Activated CD8-positive, alpha-beta T cell treated with anti-CD3 and anti-CD28 coated beads for 36 hours (primary cell): ENCODE measurements at regions not wholly inside any gene's neighbourhood (a gene's known extent, or its start where the extent isn't known, plus 50 kb on each side); places are given as distances from the start of the nearest gene placed in this dataset.

ENCODE experiments used
- ATAC-seq: fragments of 200-7000 bp; cut with Tn5 transposase; one replicate; pipeline ENCODE4 v1.10.0; 2021; ENCODE audit warnings: mild to moderate bottlenecking, moderate library complexity
- CTCF ChIA-PET: fragments of 350-600 bp; sonication (Branson Sonifier 250); formaldehyde crosslinking; loops from one replicate; lab custom pipeline; 2021; ENCODE audit warnings: antibody characterized with exemption; lab: Charles Lee
- POLR2A ChIA-PET: fragments of 350-600 bp; sonication (Branson Sonifier 250); formaldehyde crosslinking; loops from one replicate; lab custom pipeline; 2021; ENCODE audit warnings: antibody characterized with exemption; lab: Charles Lee
- DNase-seq: peaks from one replicate; pipeline ENCODE4 v3.0.0-alpha.2; 2020
- H3K27ac Mint-ChIP-seq: one replicate; pipeline ENCODE4 v1.8.0; 2021; ENCODE audit warnings: mild to moderate bottlenecking, mixed read lengths
- H3K27me3 Mint-ChIP-seq: one replicate; pipeline ENCODE4 v1.8.0; 2021; ENCODE audit warnings: mixed read lengths
- H3K36me3 Mint-ChIP-seq: one replicate; pipeline ENCODE4 v1.8.0; 2021; ENCODE audit warnings: low read depth, mixed read lengths
- H3K4me1 Mint-ChIP-seq: one replicate; pipeline ENCODE4 v1.8.0; 2021; ENCODE audit warnings: low read depth, mixed read lengths
- H3K4me3 Mint-ChIP-seq: one replicate; pipeline ENCODE4 v1.8.0; 2021; ENCODE audit warnings: mild to moderate bottlenecking, moderate library complexity, mixed read lengths
- H3K9me3 Mint-ChIP-seq: one replicate; pipeline ENCODE4 v1.8.0; 2021; ENCODE audit warnings: mixed read lengths
- CTCF ChIP-seq: fragments of 200-600 bp; IDR thresholded peaks from one replicate; pipeline ENCODE4 v1.8.0; 2022; ENCODE audit warnings: antibody characterized with exemption, mild to moderate bottlenecking
- intact Hi-C: fragments of 100-400 bp; cut with micrococcal nuclease; formaldehyde crosslinking; loops from one replicate; pipeline ENCODE4 v1.10.0; 2022

DNA sequence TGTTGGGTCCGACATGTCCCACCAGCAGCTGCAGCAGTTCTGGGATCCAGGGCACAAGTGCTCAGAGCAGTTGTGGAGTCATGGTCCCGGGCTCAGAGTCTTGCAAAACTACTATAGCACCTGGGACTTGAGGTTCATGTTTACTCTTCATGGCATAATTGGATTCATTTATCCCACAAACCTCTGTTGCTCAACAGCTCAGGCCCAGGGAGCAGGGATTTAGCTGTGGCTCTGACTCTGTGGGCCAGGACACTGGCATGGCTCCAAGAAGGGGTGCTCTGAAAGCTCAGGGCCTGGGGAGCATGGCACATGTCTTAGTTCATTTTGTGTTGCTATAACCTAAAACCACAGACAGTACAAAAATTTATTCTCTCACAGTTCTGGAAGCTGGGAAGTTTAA lies 626.7 kb upstream of the ADGRL2 start:
- ChIA-PET CTCF (no interaction called here), POLR2A (no interaction called here)
- intact Hi-C loops, result no loop called here
- H3K27ac Mint-ChIP-seq, result no peak overlapping the region
- ATAC-seq, result no peak
- H3K27me3 Mint-ChIP-seq, result no peaks in the 10 kb centered on the region
- peaks cover 18% of the 10 kb centered on the region for H3K9me3 Mint-ChIP-seq
- no peak overlapping the region for H3K4me3 Mint-ChIP-seq
- TF ChIP-seq CTCF, result no peak
- H3K4me1 Mint-ChIP-seq, result no peaks in the 10 kb centered on the region
- H3K36me3 Mint-ChIP-seq, result no peaks in the 10 kb centered on the region
- no peak for DNase-seq

DNA sequence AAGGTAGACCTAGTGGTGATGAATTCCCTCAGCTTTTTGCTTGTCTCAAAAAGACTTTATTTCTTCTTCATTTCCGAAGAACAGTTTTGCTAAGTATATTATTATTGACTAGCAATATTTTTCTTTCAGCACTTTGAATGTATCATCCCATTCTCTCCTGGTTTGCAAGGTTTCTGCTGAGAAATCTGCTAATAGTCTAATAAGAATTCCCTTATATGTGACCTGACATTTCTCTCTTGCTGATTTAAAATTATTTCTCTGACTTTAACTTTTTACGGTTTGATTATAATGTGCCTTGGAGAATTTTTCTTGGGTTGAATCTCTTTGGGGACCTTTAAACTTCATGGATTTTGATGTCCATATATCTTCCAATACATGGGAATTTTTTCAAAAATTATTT lies 628.3 kb upstream of the ADGRL2 start:
- ATAC-seq (no peak), DNase-seq (no peak)
- no peaks in the 10 kb centered on the region for H3K36me3 Mint-ChIP-seq
- intact Hi-C loops, result no loop called here
- no peak overlapping the region for H3K27ac Mint-ChIP-seq
- H3K4me1 Mint-ChIP-seq, result no peaks in the 10 kb centered on the region
- no peak for TF ChIP-seq CTCF
- H3K9me3 Mint-ChIP-seq, result peaks cover 13% of the 10 kb centered on the region
- ChIA-PET POLR2A (no interaction called here), CTCF (no interaction called here)
- H3K27me3 Mint-ChIP-seq, result no peaks in the 10 kb centered on the region
- no peak overlapping the region for H3K4me3 Mint-ChIP-seq

GRCh38 chr1:81170721-81171120 lies 630.0 kb upstream of the ADGRL2 start:
- no peak for TF ChIP-seq CTCF
- H3K9me3 Mint-ChIP-seq, result peaks cover 11% of the 10 kb centered on the region
- CTCF ChIA-PET, result no interaction called here
- POLR2A ChIA-PET, result no interaction called here
- H3K36me3 Mint-ChIP-seq, result no peaks in the 10 kb centered on the region
- H3K27me3 Mint-ChIP-seq, result no peaks in the 10 kb centered on the region
- no peak overlapping the region for H3K4me3 Mint-ChIP-seq
- intact Hi-C loops, result no loop called here
- no peaks in the 10 kb centered on the region for H3K4me1 Mint-ChIP-seq
- ATAC-seq, result no peak
- no peak overlapping the region for H3K27ac Mint-ChIP-seq
- DNase-seq, result no peak

DNA sequence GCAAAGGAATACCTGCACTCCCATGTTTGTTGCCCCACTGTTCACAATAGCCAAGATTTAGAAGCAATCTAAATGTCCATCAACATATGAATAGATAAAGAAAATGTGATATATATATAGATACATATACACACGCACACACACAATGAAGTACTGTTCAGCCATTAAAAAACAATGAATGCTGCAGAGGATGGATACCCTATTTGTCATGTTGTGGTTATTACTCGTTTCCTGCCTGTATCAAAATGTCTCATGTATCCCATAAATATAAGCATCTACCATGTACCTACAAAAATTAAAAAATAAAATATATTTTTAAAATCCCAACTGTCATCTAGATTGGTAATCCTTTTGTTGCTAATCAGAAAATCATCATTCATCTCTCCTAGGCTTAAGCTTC lies 634.8 kb upstream of the ADGRL2 start:
- H3K9me3 Mint-ChIP-seq, result peaks cover 3% of the 10 kb centered on the region
- no peak overlapping the region for H3K27ac Mint-ChIP-seq
- ChIA-PET CTCF (no interaction called here), POLR2A (no interaction called here)
- DNase-seq (no peak), ATAC-seq (no peak)
- no peak overlapping the region for H3K4me3 Mint-ChIP-seq
- H3K4me1 Mint-ChIP-seq, result no peaks in the 10 kb centered on the region
- no peaks in the 10 kb centered on the region for H3K27me3 Mint-ChIP-seq
- intact Hi-C loops, result no loop called here
- no peak for TF ChIP-seq CTCF
- H3K36me3 Mint-ChIP-seq, result no peaks in the 10 kb centered on the region

DNA sequence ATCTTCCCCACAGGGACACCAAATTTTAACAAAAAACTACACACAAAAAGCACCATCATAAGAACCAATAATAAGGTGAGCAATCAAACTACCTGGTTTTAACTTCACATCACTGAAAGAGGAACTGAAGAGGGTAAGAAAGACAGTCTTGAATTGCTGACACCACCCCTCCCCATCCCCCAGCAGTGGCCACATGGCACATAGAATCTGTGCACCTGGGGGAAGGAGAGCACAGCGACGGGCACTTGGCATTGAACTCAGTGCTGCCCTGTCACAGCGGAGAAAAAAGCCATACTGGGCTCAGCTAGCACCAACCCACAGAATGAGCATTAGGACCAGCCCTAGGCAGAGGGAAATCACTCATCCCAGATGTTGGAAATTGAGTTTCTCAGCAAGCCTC lies 640.0 kb upstream of the ADGRL2 start:
- no peak for TF ChIP-seq CTCF
- no peak overlapping the region for H3K4me3 Mint-ChIP-seq
- ATAC-seq (no peak), DNase-seq (no peak)
- intact Hi-C loops, result no loop called here
- peaks cover 6% of the 10 kb centered on the region for H3K9me3 Mint-ChIP-seq
- no peaks in the 10 kb centered on the region for H3K4me1 Mint-ChIP-seq
- no peaks in the 10 kb centered on the region for H3K36me3 Mint-ChIP-seq
- ChIA-PET POLR2A (no interaction called here), CTCF (no interaction called here)
- H3K27ac Mint-ChIP-seq, result no peak overlapping the region
- H3K27me3 Mint-ChIP-seq, result no peaks in the 10 kb centered on the region
